ENCODE measurements at regions not wholly inside any gene's neighbourhood (a gene's known extent, or its start where the extent isn't known, plus 50 kb on each side); places are given as distances from the start of the nearest gene placed in this dataset.
"Not testable (repeated sequence)": the region's sequence is repeated elsewhere in the genome, so short reads cannot be mapped to it uniquely, and the experiment has no call there.

- H3K4me3 ChIP-seq, result no peak overlapping the region
- intact Hi-C loops (cut with DNase I), result no loop called here
- H3K4me1 ChIP-seq, result peaks cover under 1% of the 10 kb centered on the region
- no peaks in the 10 kb centered on the region for H3K27me3 ChIP-seq
- no peak overlapping the region for H3K27ac ChIP-seq
- no peak for DNase-seq
- TF ChIP-seq CTCF (IDR thresholded peaks at IDR 0.05), result no peak
- H3K9me3 ChIP-seq, result no peaks in the 10 kb centered on the region
- H3K36me3 ChIP-seq, result no peaks in the 10 kb centered on the region
- no peak for ATAC-seq
Observed at GRCh38 chr14:71460091-71460490, 472.1 kb upstream of the RGS6 start.

- H3K36me3 ChIP-seq; intact Hi-C loops (cut with DNase I): not testable (repeated sequence)
Observed at GRCh38 chr14:71461617-71462016, 470.6 kb upstream of the RGS6 start.

DNA sequence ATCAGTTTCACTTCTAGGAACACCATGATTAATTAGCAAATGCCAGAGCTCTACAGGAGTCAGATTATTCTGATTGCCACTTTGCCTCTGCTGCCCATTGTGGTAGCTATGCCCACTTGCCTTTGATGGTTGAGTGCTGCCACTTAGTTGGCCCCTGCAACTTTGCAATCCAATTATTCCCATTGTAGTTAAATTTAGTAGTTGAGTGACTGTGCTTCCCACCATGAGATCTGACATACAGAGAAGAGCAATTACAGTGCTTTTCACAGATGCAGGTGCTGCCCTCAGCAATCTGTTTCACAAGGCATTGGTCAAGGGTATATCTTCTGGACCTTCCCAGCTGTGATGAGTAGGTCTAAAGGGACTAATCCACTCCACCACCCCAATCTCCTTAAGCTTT is 468.4 kb upstream of the RGS6 start:
- ATAC-seq, result no peak
- intact Hi-C loops (cut with DNase I), result no loop called here
- Histone ChIP-seq H3K27ac (no peak overlapping the region), H3K4me1 (no peaks in the 10 kb centered on the region), H3K27me3 (no peaks in the 10 kb centered on the region), H3K4me3 (no peak overlapping the region), H3K9me3 (no peaks in the 10 kb centered on the region), H3K36me3 (no peaks in the 10 kb centered on the region)
- TF ChIP-seq CTCF (IDR thresholded peaks at IDR 0.05), result no peak
- no peak for DNase-seq

More at GRCh38 chr14:71461617-71462016, 470.6 kb upstream of the RGS6 start:
- H3K9me3 ChIP-seq, H3K4me3 ChIP-seq, ATAC-seq, H3K27ac ChIP-seq, H3K4me1 ChIP-seq, DNase-seq, H3K27me3 ChIP-seq: not testable (repeated sequence)

- no peak overlapping the region for H3K4me3 ChIP-seq
- H3K27ac ChIP-seq, result no peak overlapping the region
- H3K36me3 ChIP-seq, result no peaks in the 10 kb centered on the region
- ATAC-seq (no peak), DNase-seq (no peak)
- no peaks in the 10 kb centered on the region for H3K9me3 ChIP-seq
- intact Hi-C loops (cut with DNase I), result no loop called here
- no peaks in the 10 kb centered on the region for H3K4me1 ChIP-seq
- no peak for TF ChIP-seq CTCF (IDR thresholded peaks at IDR 0.05)
- no peaks in the 10 kb centered on the region for H3K27me3 ChIP-seq
Observed at GRCh38 chr14:71464840-71465239, 467.4 kb upstream of the RGS6 start.

DNA sequence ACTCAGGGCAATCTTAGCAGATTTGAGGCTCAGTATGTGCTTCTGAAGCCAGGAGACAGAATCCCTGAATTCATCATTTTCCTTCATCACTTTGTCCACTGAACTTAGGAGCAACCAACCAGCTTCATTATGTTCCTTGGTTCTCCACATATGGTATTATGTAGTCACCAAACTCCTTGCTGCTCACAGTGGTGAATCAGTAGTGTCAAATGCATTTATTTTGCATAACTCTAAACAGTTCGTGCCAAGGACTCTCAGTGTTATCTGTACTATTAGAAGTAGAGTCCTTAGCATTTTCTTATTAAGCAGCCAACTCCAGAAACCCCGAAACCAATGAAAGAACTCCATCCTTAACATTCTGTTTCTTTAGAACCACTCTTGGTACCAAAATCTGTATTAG is 466.9 kb upstream of the RGS6 start:
- Histone ChIP-seq H3K27ac (no peak overlapping the region), H3K27me3 (no peaks in the 10 kb centered on the region), H3K4me1 (no peaks in the 10 kb centered on the region), H3K4me3 (no peak overlapping the region), H3K9me3 (no peaks in the 10 kb centered on the region), H3K36me3 (no peaks in the 10 kb centered on the region)
- TF ChIP-seq CTCF (IDR thresholded peaks at IDR 0.05), result no peak
- intact Hi-C loops (cut with DNase I), result no loop called here
- DNase-seq (no peak), ATAC-seq (no peak)

GRCh38 chr14:71466251-71466650 is 466.0 kb upstream of the RGS6 start:
- Histone ChIP-seq H3K36me3 (no peaks in the 10 kb centered on the region), H3K27me3 (no peaks in the 10 kb centered on the region), H3K9me3 (no peaks in the 10 kb centered on the region), H3K27ac (no peak overlapping the region), H3K4me3 (no peak overlapping the region), H3K4me1 (no peaks in the 10 kb centered on the region)
- no peak for DNase-seq
- no peak for TF ChIP-seq CTCF (IDR thresholded peaks at IDR 0.05)
- intact Hi-C loops (cut with DNase I), result no loop called here
- no peak for ATAC-seq

Data from upper lobe of right lung (tissue), 1 donor.